NCI-H1694 (cell line): ENCODE measurements at regions not wholly inside any gene's neighbourhood (a gene's known extent, or its start where the extent isn't known, plus 50 kb on each side); places are given as distances from the start of the nearest gene placed in this dataset.
"Not testable (repeated sequence)": the region's sequence is repeated elsewhere in the genome, so short reads cannot be mapped to it uniquely, and the experiment has no call there.

Experiments used
- DNase-seq: peaks from one replicate; lab custom pipeline; 2025; lab: John Stamatoyannopoulos, UW

DNA sequence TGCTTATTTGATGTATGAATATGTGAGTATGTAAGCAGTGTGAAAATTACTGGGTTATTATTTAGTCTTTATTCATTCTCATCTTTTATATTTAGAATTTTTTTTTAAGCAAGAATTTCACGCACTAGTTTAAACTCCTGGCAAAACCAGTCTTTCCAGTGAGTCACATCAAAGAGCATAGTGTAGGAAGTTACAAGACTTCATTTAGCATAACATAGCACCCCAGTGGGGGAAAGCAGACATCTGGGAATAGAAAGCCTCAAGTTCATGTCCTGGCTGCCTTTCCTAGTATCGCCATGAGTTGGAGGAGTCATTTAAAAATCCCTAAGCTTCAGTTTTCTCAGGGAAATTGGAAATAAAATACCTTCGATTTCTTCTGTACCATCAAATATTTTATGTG lies 408.3 kb downstream of the NUP35 start:
- DNase-seq, result no peak

GRCh38 chr2:183533021-183533420 lies 408.8 kb downstream of the NUP35 start:
- no peak for DNase-seq

GRCh38 chr2:183536290-183536689 lies 412.0 kb downstream of the NUP35 start:
- no peak for DNase-seq

- no peak for DNase-seq
Measured at GRCh38 chr2:183536714-183537113, 412.5 kb downstream of the NUP35 start.

DNA sequence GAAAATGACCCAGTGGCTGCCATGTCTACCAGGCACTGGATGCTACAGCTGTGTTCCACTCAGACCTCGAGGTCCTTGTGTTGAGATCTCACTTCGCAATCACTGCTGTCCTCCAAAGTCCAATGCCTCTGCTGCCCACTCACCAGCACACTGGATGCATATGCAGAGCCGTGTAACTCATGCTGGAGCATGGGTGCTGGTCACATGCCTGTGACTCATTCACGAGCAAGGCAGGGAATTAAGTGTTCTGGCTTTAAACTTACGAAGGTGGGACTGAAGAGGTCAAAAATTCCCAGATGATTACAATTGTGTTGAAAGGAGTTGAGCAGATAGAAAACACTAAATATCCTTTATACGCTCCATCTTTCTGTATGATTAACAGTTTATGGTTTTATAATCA lies 417.5 kb downstream of the NUP35 start:
- DNase-seq, result no peak

- no peak for DNase-seq
Measured at GRCh38 chr2:183542606-183543005, 418.4 kb downstream of the NUP35 start.

- DNase-seq, result no peak
Measured at GRCh38 chr2:183543222-183543621, 419.0 kb downstream of the NUP35 start.

- no peak for DNase-seq
Measured at GRCh38 chr2:183543731-183544130, 419.5 kb downstream of the NUP35 start.

DNA sequence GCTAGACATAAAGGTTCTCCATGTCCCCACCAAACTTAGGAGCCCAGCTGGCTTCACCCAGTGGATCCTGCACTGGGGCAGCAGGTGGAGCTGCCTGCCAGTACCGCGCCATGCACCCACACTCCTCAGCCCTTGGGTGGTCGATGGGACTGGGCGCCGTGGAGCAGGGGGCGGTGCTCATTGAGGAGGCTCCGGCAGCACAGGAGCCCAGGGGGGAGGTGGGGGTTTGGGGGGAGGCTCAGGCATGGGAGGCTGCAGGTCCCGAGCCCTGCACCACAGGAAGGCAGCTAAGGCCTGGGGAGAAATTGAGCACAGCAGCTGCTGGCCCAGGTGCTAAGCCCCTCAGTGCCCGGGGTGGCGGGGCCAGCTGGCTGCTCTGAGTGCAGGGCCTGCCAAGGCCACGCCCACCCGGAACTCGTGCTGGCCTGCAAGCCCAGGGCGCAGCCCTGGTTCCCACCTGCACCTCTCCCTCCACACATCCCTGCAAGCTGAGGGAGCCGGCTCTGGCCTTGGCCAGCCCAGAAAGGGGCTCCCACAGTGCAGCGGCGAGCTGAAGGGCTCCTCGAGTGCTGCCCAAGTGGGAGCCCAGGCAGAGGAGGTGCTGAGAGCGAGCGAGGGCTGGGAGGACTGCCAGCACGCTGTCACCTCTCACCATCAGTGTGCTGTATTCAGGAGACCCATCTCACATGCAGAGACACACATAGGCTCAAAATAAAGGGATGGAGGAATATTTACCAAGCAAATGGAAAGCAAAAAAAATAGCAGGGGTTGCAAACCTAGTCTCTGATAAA lies 422.5 kb downstream of the NUP35 start:
- not testable (repeated sequence) for DNase-seq

- DNase-seq, result no peak
Measured at GRCh38 chr2:183552716-183553115, 428.5 kb downstream of the NUP35 start.

GRCh38 chr2:183564726-183565125 lies 440.5 kb downstream of the NUP35 start:
- no peak for DNase-seq

DNA sequence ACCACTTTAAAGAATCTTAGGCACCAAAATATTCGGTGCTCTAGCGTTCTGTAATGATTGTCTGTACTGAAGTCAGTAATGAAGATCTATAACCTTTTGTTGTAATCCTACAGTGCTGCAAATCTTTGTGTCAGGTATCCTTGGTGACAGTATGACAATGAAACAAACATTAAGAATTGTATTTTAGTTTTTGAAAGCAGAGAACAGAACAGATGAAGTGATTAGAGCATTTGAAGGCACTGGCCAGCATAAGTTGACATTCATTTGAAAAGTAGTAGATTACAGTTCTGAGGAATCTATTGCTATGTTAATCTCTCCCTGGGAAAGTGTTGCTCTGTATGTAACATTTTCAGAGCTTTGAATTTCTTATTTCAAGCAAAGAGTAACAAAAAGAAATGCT lies 451.2 kb downstream of the NUP35 start:
- DNase-seq, result no peak

- no peak for DNase-seq
Measured at GRCh38 chr2:183579686-183580085, 455.4 kb downstream of the NUP35 start.

GRCh38 chr2:183592271-183592670 lies 468.0 kb downstream of the NUP35 start:
- no peak for DNase-seq

DNA sequence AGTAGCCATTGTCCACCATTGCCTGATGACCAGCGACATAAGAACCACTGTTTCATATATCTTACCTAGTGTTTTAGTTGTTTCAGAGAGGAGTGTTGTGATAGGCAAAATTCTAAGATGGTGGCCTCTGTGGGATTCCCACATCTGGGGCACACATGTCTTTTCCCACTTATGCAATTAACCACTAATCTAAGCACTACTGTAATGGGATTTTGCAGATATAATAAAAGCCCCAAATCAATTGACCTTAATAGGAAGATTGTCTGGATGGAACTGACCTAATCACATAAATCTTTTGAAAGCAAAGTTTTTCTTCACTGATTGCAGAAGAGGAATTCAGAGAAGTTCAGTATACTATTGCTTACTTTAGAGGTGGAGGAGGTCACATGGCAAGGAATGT lies 469.9 kb downstream of the NUP35 start:
- no peak for DNase-seq

GRCh38 chr2:183597841-183598240 lies 473.6 kb downstream of the NUP35 start:
- no peak for DNase-seq

DNA sequence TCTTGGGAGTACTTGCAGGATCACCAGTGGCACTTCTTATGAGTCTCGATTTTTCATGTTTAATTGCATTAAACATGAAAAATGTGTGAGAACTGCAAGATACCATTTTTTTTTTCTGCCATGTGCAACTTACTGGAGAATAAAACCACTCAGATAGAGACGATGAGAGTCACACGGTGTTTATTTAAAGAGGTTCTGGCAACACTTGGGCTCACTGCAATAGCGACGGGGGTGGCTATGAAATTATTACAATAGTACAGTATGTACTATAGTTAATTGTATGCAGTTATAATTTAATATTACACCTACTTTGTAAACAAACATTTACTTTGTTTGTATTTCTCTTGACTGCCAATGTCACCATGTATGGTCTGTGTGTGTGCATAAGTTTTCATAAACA lies 479.8 kb downstream of the NUP35 start:
- DNase-seq, result no peak

GRCh38 chr2:183605440-183605839 lies 481.2 kb downstream of the NUP35 start:
- no peak for DNase-seq

DNA sequence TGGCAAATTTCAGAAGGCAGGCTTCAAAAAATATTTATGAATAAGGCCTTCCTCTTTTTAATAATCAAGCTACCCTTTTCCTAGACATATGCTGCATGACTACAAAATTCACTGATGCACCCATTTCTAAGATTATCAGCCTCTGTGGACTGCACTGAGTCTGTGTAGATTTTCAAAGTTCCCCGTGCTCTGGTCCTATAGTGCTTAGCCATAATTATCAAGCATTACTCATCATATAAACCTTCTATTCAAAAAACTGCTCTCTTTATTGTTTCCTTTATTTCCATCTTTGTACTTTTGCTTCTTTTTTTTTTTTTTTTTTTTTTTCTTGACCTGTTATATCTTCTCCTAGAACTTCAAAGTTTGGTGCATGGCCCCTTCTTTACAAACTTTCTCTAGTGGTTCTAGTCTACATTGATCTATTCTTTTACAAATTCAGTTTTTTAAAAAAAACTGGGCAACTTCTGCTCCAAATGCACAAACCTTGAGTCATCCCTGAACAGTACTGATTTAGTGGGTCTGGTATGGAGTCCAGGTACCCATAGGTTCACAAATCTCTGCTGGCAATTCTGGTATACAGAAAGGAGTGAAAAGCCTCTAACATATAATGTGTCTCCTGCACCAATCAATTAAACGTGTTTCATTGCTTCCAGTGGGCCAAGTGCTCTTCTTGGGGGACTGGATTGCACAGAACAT lies 481.9 kb downstream of the NUP35 start:
- no peak for DNase-seq

- DNase-seq, result no peak
Measured at GRCh38 chr2:183606718-183607085, 482.5 kb downstream of the NUP35 start.

GRCh38 chr2:183607995-183608394 lies 483.8 kb downstream of the NUP35 start:
- DNase-seq, result no peak

DNA sequence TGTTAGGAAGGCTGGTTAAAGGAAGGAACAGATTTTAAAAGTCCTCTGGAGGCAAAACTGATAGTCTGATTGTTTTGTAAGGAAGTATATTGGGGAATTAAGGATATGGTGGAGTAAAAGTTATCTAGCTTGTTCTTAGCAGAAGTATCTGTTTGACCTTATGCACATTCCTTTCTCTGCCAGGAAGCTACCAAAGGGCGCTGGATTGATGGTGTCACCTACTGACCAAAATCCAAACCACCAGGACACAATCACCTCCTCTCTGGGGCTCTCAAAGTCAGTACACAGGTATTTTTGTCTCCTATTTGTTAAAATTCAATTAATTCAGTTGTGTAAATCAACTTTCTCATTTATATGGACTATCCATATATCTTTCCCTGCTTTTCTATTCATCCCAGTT lies 484.5 kb downstream of the NUP35 start:
- no peak for DNase-seq

DNA sequence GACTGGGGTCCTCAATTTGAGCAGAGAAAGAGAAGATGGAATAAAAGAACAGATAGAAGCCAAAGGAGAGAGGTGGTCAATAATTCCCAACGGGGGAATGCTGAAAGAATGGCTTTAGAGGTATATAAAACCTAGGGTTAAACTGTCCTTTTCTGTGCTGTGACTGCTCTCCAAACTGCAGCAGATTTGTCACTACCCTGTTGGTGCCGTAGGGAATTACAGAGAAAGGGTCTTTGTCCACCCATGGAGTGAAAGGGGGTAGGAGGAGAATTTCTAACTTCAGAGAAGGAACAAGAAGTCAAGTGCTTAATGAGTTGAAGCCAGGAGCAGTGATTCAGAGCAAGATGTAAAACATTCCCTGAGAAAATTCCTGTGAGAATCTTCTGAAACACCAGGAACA lies 486.5 kb downstream of the NUP35 start:
- DNase-seq, result no peak
